Stimulated activated CD8-positive, alpha-beta memory T cell treated with anti-CD3 and anti-CD28 coated beads, Interleukin-15, amount 100 ng/mL, for 24 hours (primary cell): ENCODE measurements at regions not wholly inside any gene's neighbourhood (a gene's known extent, or its start where the extent isn't known, plus 50 kb on each side); places are given as distances from the start of the nearest gene placed in this dataset.
"Not testable (repeated sequence)": the region's sequence is repeated elsewhere in the genome, so short reads cannot be mapped to it uniquely, and the experiment has no call there.

Source experiments
- DNase-seq: peaks from one replicate; pipeline ENCODE4 v3.0.0-alpha.2; 2020; ENCODE audit warnings: low read depth

GRCh38 chr16:21534561-21534960, 64.8 kb upstream of the METTL9 start:
- not testable (repeated sequence) for DNase-seq

GRCh38 chr16:21535201-21535600, 64.2 kb upstream of the METTL9 start:
- DNase-seq = not testable (repeated sequence)

- DNase-seq = not testable (repeated sequence)
Measured at GRCh38 chr16:21536740-21537139, 62.6 kb upstream of the METTL9 start.

- DNase-seq = not testable (repeated sequence)
Measured at GRCh38 chr16:21537598-21537997, 61.8 kb upstream of the METTL9 start.

GRCh38 chr16:21539107-21539618, 60.2 kb upstream of the METTL9 start:
- not testable (repeated sequence) for DNase-seq

GRCh38 chr16:21540770-21541433, 58.5 kb upstream of the METTL9 start:
- DNase-seq = peak; percentile 28

- not testable (repeated sequence) for DNase-seq
Measured at GRCh38 chr16:21541611-21542051, 57.7 kb upstream of the METTL9 start.

GRCh38 chr16:21542075-21542474, 57.3 kb upstream of the METTL9 start:
- not testable (repeated sequence) for DNase-seq

- not testable (repeated sequence) for DNase-seq
Measured at GRCh38 chr16:21542491-21543124, 56.8 kb upstream of the METTL9 start.

- not testable (repeated sequence) for DNase-seq
Measured at GRCh38 chr16:21543151-21543836, 56.1 kb upstream of the METTL9 start.

GRCh38 chr16:21545664-21546326, 53.6 kb upstream of the METTL9 start:
- DNase-seq = not testable (repeated sequence)

- not testable (repeated sequence) for DNase-seq
Measured at GRCh38 chr16:21549396-21549795, 50.0 kb upstream of the METTL9 start.
